Type B pancreatic cell (in vitro differentiated cells): ENCODE measurements at regions not wholly inside any gene's neighbourhood (a gene's known extent, or its start where the extent isn't known, plus 50 kb on each side); places are given as distances from the start of the nearest gene placed in this dataset.

ENCODE experiments used
- DNase-seq: peaks from one replicate; pipeline ENCODE4 v3.0.0; 2021; ENCODE audit warnings: mixed read lengths; ENCODE audit not compliant: unreplicated experiment; ENCODE audit errors: extremely low spot score
- H3K27ac Mint-ChIP-seq: 2 replicates; pipeline ENCODE4 v1.8.0; 2021; ENCODE audit warnings: mild to moderate bottlenecking, mixed read lengths
- H3K27me3 Mint-ChIP-seq: 2 replicates; pipeline ENCODE4 v1.8.0; 2021; ENCODE audit warnings: mixed read lengths
- H3K36me3 Mint-ChIP-seq: 2 replicates; pipeline ENCODE4 v1.8.0; 2021; ENCODE audit warnings: mixed read lengths
- H3K4me1 Mint-ChIP-seq: one replicate; pipeline ENCODE4 v1.8.0; 2021; ENCODE audit warnings: mixed read lengths; ENCODE audit not compliant: unreplicated experiment
- H3K4me3 Mint-ChIP-seq: 2 replicates; pipeline ENCODE4 v1.8.0; 2021; ENCODE audit warnings: mild to moderate bottlenecking, mixed read lengths
- H3K9me3 Mint-ChIP-seq: 2 replicates; pipeline ENCODE4 v1.8.0; 2021; ENCODE audit warnings: mixed read lengths
- TF ChIP-seq, protein P1 (sequence below): fragments of 200-600 bp; sonication (generic); conservative IDR thresholded peaks from 2 replicates; pipeline ENCODE4 v1.5.0; 2021; ENCODE audit warnings: antibody characterized with exemption, mild to moderate bottlenecking

- H3K4me1 Mint-ChIP-seq: peaks cover 48% of the 10 kb centered on the region
- no peaks in the 10 kb centered on the region for H3K36me3 Mint-ChIP-seq
- H3K27me3 Mint-ChIP-seq: peaks cover 14% of the 10 kb centered on the region
- H3K9me3 Mint-ChIP-seq: no peaks in the 10 kb centered on the region
- TF ChIP-seq, protein P1, sequence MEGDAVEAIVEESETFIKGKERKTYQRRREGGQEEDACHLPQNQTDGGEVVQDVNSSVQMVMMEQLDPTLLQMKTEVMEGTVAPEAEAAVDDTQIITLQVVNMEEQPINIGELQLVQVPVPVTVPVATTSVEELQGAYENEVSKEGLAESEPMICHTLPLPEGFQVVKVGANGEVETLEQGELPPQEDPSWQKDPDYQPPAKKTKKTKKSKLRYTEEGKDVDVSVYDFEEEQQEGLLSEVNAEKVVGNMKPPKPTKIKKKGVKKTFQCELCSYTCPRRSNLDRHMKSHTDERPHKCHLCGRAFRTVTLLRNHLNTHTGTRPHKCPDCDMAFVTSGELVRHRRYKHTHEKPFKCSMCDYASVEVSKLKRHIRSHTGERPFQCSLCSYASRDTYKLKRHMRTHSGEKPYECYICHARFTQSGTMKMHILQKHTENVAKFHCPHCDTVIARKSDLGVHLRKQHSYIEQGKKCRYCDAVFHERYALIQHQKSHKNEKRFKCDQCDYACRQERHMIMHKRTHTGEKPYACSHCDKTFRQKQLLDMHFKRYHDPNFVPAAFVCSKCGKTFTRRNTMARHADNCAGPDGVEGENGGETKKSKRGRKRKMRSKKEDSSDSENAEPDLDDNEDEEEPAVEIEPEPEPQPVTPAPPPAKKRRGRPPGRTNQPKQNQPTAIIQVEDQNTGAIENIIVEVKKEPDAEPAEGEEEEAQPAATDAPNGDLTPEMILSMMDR: no peak
- DNase-seq: no peak
- H3K27ac Mint-ChIP-seq: no peak overlapping the region
- H3K4me3 Mint-ChIP-seq: no peak overlapping the region
Observed at GRCh38 chr10:78571286-78571685, 497.5 kb upstream of the ZMIZ1 start.

DNA sequence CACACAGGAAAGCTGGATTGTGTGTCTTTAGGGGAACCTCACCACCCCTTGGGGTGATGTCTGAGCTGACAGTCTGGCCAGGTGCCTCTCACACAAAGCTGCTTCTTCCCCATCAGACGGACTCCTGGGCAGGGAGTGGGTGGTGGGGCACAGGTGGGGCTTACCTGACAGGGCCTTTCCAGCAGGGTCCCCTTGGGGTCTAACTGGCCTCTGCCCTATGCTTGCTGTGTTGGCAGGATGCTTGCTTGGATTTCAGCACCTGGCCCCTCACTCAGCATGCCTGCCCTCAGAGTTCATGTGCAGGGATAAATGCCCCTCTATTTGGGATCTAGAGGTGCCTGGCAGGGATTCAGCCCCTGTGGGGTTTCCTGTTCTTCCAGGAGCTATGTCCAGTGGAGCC lies 496.9 kb upstream of the ZMIZ1 start:
- H3K4me1 Mint-ChIP-seq: peaks cover 45% of the 10 kb centered on the region
- no peaks in the 10 kb centered on the region for H3K36me3 Mint-ChIP-seq
- no peak for DNase-seq
- TF ChIP-seq, protein P1: no peak
- no peak overlapping the region for H3K27ac Mint-ChIP-seq
- H3K4me3 Mint-ChIP-seq: no peak overlapping the region
- H3K27me3 Mint-ChIP-seq: peaks cover 14% of the 10 kb centered on the region
- no peaks in the 10 kb centered on the region for H3K9me3 Mint-ChIP-seq

- TF ChIP-seq, protein P1: no peak
- Mint-ChIP-seq H3K4me3 (no peak overlapping the region), H3K36me3 (no peaks in the 10 kb centered on the region), H3K27ac (no peak overlapping the region), H3K4me1 (peaks cover 39% of the 10 kb centered on the region), H3K9me3 (no peaks in the 10 kb centered on the region), H3K27me3 (peaks cover 14% of the 10 kb centered on the region)
- DNase-seq: no peak
Observed at GRCh38 chr10:78572565-78572964, 496.2 kb upstream of the ZMIZ1 start.

DNA sequence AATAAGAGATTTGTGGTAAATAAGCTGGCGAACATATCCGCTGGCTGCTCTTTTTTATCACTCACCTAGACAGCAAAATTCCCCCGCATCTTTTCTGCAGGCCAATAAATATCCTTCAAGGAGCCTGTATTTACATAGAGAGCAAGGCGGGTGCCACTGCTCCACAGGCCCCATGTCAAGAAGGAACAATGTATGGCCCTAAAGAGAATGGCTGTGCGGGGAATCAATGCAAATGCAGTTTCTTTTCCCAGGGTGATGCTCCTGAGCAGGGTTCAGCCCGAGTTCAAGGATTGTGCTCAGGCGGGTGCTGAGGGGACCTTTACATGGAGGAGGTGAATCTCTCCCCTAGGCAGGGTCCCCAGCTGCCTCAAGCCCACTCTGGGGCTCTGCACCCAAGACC lies 494.2 kb upstream of the ZMIZ1 start:
- no peak overlapping the region for H3K27ac Mint-ChIP-seq
- no peak overlapping the region for H3K4me3 Mint-ChIP-seq

GRCh38 chr10:78575400-78575799 lies 493.4 kb upstream of the ZMIZ1 start:
- Mint-ChIP-seq H3K27ac (no peak overlapping the region), H3K9me3 (no peaks in the 10 kb centered on the region), H3K27me3 (peaks cover 7% of the 10 kb centered on the region), H3K4me3 (no peak overlapping the region), H3K36me3 (no peaks in the 10 kb centered on the region), H3K4me1 (peaks cover 35% of the 10 kb centered on the region)
- TF ChIP-seq, protein P1: no peak
- no peak for DNase-seq

More for the DNA sequence above, 494.2 kb upstream of the ZMIZ1 start:
- Mint-ChIP-seq H3K4me1 (peaks cover 38% of the 10 kb centered on the region), H3K36me3 (no peaks in the 10 kb centered on the region), H3K27me3 (peaks cover 10% of the 10 kb centered on the region), H3K9me3 (no peaks in the 10 kb centered on the region)
- DNase-seq: no peak
- TF ChIP-seq, protein P1: no peak

GRCh38 chr10:78576276-78576675 lies 492.5 kb upstream of the ZMIZ1 start:
- TF ChIP-seq, protein P1: no peak
- DNase-seq: no peak
- H3K27me3 Mint-ChIP-seq: peaks cover under 1% of the 10 kb centered on the region

More at GRCh38 chr10:78576276-78576675, 492.5 kb upstream of the ZMIZ1 start:
- no peak overlapping the region for H3K27ac Mint-ChIP-seq
- H3K4me3 Mint-ChIP-seq: no peak overlapping the region
- H3K36me3 Mint-ChIP-seq: no peaks in the 10 kb centered on the region
- no peaks in the 10 kb centered on the region for H3K9me3 Mint-ChIP-seq
- peaks cover 26% of the 10 kb centered on the region for H3K4me1 Mint-ChIP-seq
